ENCODE measurements at regions not wholly inside any gene's neighbourhood (a gene's known extent, or its start where the extent isn't known, plus 50 kb on each side); places are given as distances from the start of the nearest gene placed in this dataset.
A peak's percentile ranks its signal among the peaks of the same experiment; 100 is the strongest.

DNA sequence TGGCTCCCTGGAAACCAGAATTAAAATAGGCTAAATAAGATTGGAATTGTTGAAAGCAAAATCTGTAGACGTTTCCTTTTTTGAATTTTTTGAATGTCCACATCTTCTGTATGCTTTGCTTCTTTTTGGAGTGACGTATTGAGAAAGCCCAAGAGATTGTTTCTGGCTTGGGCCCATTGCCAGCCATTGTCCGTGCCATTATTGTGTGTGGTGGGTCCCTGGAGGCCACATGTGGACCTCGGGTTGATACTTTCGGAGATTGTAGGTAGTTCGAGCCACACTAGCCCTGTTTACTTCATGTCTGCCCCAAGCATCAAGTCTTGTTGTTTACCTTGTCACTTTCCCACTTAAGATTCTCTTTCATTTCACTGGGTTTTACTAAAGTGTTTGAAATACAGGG lies 106.0 kb downstream of the PALM2AKAP2 start:
- DNase-seq, result no peak

DNA sequence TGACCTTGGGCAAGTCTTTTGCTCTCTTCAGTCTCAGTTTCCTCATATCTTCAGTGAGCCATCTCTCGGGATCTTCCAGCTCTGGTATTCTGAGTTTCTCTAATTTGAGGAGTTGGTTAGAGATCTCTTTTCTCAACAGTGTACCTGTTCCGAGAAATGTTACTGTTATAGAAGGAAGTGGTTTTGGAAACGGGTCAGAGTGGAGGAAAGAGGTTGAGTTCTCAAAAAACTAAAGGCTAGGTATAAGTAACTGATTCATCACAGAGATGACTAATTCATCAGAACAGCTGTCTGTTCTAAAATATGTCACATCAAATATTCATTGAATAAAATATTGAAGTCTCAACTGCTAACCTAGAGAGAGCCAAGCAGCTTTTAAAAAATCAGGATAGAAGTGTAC lies 106.6 kb downstream of the PALM2AKAP2 start:
- no peak for DNase-seq

DNA sequence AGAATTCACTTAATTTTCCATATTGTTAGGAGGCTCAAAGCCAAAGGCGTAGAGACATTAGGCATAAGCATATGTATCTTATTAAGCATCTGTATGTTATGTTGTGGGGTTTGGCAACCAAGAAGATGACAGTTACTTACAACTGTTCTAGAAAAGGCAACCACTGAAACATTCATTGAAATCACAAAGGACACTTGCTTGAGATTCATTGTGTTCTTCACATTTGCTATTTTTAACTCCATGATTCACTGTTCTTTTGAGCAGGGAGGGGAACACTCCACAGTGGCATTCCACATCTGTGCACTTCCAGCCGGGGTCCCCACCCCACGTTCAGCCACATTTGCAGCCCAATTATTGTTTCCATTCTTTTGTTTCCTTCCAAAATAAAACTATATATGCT lies 107.1 kb downstream of the PALM2AKAP2 start:
- no peak for DNase-seq

DNA sequence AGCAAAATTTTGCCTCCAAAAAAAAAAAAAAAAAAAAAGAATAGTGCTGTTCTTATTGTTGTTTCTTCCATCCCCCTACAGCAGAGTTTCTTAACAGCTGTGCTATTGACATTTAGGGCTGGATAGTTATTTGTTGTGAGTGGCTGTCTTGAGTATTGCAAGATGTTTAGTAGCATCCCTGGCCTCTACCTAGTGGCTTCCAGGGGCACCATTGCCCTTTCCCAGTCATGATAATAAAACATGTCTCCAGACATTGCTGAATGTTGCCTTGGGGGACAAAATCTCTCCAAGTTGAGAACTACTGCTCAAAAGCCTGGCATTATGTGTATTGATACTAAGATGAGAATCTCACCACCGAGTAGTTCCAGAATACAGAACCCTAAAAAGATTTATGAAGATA lies 108.7 kb downstream of the PALM2AKAP2 start:
- DNase-seq, result no peak

DNA sequence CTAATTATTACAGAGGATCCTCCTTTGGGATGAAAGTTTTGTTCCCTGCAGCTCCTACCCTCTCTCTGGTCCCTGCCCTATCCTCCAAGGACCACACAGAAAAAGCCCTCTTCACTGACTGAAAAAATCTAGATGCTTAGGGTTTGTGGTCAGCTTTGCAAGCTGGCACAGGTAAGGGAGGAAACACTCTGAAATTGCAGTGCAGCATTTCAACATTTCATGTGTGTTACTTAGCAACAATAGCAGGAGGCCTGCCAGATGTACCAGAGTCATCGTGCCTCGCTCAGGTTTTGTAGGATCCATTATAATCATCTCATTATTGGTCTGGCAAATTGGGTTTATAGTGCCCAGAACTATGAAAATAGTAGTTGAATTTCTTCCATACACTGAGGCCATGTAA lies 109.5 kb downstream of the PALM2AKAP2 start:
- no peak for DNase-seq

DNA sequence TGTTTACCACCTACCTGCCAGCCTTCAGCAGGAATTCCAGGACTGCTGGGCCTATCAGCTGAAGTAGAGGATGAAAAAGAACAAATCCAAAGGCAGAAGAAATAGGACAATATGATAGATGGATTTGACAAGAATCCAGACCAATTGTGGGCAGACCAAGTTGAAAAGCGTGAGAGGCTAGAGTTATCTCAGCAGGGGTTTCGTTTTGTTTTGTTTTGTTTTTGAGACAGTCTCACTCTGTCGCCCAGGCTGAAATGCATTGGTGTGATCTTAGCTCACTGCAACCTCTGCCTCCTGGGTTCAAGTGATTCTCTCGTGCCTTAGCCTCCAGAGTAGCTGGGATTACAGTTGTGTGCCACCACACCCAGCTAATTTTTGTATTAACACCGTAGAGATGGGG lies 113.2 kb downstream of the PALM2AKAP2 start:
- no peak for DNase-seq

DNA sequence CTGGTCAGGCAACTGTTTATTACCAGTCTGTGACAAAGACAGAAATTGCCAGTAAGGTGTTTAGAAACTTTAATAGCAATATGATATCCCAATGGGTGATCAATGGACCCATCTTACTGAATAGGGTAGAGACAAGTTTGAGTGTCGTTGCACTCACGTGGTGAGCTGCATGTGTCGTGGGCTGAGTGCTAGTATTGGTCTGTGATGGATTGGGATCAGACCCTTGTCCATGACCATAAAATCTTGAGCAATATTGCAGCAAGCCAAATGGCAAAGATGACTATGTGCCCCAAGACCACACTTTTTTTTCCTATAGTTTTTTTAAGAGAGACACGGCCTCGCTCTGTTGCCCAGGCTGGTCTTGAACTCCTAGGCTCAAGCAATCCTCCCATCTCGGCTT lies 114.5 kb downstream of the PALM2AKAP2 start:
- DNase-seq, result no peak

DNA sequence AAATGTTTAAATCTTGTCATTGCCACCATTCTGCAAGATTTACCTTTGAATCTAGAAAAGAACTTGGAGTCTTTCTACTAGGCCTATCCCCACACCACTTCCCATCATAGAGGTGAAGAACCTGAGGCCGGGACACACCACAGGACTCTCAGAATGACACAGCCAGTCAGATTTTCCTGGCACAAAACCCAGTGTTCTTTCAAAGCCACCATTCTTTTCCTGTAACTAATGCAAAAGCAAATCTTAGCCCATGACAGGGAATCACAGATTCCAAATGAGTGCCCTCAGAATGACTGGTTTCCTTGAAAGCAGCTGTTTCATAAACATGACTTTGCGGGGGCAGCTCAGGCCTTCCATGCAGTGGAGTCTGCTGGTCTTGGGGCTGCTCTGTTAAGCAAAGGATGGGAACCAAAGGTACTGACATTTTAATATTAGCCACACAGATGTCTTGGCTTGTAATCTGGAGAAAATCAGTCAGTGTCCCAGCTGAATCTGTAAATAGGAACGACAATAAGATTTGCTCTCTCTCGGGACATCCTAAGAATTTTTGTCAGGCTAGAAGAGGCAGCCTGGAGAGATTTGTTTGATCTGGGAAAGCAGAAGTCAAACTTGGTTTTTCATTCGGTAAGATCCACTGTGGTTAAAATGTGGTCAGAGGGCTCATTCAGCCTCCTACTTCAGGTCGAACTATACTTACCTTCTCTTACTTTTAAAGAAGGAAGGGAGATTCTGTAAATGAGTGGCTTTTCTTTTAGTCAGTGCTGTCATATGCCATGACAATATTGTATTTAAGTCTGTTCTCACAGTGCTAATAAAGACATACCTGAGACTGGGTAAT lies 115.1 kb downstream of the PALM2AKAP2 start:
- no peak for DNase-seq

DNA sequence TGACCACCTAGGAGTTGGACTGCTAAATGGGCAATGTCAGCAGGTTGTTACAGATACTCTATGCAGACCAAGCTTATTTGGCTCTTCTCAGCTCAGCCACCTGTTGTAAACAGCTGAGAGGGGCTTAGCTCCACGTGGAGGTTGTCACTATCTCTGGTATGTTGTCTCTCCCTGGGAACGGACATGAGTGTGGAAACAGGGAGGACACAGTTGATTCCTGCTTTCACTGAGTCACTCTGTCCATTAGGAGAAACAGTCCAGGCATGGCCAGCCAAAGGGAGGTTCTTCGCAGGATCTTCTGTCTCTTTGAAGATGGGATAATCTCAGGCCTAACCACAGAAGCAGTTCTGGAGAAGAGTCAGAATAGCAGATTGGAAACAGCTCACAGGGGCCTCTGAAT lies 121.2 kb downstream of the PALM2AKAP2 start:
- DNase-seq, result no peak

DNA sequence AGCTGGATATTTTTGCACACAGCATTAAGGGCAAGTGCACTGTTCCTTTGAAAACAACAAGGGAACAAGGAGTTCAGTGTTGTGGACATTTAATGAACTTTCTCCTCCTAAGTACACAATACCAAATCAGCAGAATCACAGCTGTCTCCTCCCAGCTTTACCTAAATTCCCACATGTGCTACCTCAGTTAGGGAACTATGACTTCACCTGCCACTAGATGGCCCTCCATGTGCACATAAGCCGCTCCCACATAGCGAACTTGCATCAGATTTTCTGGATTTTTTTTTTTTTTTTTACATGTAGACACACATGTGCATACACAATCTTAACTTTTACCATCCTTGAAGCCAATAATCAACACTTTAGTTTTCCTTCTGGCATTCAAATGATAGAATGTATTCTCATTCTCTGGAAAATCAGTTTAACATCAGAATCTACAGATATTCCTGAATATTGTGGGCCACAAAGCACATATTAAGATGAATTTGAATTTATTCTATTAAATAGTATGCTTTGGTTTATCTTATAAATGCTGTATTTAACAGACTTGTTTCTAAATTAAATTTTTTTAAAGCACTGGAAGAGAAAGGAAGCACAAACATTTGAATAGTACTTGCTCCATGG lies 123.6 kb downstream of the PALM2AKAP2 start:
- DNase-seq, result peak in 1 of 2 experiments; percentile 51

DNA sequence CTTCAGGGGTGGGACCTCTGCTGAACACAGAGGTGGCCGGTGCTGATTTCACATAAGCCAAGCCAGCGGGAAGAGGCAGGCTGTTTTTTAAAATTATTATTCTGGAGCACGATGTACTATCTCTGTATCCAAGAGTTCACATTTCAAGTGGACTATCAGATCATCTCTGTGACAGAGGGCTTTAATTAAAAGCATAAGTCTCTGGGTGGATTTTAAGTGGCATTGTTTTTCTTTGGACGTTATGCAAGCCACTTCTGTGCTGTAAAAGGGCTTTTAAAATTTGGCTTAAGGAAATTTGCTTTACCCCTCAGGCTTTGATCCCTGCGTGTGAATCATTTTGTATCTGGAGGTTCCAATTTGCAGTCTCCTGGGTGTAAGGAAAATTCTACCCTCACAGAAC lies 124.7 kb downstream of the PALM2AKAP2 start:
- no peak for DNase-seq

DNA sequence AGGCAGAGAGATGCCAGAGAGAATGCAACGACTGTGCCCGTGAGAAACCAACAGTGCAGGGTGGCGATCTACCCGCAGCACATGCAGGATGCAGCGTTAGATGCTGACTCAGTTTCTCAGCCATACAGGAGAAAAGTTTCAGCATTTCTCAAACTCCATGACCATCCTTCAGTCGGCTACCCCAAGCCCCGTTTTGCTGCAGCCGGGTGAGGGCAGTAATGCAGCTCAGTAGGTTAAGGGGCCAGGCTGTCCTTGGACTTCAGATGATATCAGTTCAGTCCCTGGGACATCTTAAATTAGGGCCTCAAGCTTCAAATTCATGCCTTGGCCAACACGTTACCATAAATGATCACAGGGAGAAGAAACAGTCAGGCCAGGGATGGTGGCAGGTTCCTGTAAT lies 125.5 kb downstream of the PALM2AKAP2 start:
- DNase-seq, result no peak

DNA sequence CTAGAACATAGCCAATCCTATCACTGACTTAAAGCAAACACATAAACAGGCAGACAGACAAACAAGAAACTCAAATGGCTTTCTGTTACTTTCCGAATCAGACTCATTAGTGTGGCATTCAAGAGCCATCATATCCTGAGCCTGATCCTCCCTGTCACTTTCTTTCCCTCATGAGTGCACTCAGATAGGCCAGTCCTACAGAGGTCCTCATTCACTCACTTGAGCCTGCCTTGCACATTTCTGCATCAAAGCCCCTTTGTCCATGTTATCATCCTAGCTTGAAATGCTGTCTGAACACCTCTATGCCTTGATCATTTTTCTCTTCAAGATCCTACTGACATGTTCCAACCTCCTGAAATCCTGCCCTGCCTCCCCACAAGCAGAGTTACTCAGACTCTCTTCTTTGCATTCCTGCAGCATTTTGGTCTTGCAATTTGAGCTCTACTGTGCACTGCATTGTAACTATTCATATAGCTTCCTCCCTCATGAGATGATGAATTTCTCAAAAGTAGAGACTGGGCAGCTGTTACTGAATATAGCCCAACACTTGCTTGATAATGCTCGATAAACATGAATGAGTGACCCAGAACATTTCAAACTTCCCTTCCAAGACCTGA lies 126.9 kb downstream of the PALM2AKAP2 start:
- peak in 1 of 2 experiments; percentile 3 for DNase-seq

DNA sequence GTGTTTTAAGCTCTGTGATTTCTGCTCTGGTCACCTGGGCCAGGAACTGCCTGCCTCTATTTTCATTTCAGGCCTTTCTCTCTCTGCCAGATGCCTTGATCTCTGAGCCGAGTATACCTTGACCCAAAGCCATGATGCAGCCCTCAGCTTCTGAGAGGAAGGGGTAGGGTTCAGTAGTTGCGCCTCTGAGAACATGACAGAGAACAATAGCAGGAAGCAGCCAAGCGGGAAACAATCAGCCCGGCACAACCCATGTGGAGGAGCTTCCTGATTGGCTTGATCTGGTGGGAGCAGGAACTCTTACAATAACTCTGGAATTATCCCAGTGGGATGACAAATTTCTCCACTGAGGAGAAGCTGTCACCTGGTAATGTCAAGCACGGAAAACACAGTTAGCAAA lies 127.4 kb downstream of the PALM2AKAP2 start:
- no peak for DNase-seq

DNA sequence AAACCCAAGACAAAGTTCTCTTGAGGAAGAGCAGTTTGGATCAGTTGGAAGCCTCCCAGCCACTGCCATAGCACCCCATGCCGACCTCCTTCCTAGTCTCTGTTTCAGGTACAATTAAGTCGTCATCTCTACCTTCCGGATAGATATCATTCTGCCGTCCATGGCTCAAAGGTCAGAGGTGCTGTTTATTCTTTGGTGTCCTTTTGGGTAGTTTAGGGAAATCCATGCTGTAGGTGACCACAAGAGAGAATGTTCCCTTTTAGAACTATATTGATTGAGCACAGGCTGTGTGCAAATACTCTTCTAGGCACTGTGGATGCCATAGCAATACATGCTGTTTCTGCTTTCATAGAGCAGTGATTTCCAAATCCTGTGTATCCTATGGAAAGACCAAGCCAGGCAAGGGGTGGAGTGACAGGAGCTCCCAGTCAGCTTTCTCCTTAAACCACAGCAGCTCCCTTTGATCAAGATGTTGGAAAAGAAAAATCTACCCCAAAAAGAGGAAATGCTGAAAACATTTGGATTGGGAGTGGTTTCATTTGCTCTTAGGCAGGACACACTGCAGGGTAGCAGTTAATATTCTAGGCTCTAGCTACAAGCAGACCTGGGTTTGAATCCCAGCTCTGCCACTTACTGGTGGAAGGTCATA lies 127.9 kb downstream of the PALM2AKAP2 start:
- no peak for DNase-seq

DNA sequence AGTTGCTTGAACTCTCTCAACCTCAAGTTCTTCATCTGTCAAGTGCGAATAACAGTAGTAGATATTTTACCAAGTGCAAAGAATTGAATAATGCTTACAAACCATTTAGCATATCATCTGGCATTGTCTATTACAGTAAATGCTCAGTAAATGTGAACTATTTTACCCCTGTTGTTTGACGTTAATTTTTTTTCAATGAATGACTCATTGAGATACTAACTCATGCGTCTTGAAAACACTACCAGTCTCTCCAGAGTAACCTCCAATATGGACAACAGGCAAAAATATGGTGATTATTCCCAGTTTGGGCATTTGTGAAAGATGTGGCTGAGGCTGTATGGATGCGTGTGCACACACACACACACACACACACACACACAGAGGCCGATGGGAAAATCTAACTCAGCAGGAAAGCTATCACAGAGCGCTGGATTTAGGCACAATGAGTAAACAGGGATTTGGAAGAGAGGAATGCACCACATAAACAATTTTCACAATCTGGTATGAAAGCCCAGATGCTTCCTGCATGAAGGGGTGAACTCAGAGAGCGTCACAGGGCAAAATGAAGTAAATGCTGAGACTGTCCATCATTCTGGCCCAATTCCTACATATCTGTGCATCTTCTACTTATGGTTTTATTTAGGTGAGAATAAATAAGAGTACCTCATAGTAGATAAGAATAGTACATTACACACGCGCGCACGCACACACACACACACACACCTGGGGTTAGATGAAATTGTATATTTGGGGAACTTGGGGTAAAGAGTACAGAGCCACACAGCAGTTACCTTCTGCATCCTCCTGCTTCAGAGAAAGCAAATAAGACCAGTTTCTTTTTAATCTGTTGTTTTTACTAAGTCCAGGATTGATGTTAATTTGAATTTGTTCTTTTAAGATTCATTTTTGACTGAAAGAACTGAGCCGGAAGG lies 128.7 kb downstream of the PALM2AKAP2 start:
- DNase-seq, result no peak

DNA sequence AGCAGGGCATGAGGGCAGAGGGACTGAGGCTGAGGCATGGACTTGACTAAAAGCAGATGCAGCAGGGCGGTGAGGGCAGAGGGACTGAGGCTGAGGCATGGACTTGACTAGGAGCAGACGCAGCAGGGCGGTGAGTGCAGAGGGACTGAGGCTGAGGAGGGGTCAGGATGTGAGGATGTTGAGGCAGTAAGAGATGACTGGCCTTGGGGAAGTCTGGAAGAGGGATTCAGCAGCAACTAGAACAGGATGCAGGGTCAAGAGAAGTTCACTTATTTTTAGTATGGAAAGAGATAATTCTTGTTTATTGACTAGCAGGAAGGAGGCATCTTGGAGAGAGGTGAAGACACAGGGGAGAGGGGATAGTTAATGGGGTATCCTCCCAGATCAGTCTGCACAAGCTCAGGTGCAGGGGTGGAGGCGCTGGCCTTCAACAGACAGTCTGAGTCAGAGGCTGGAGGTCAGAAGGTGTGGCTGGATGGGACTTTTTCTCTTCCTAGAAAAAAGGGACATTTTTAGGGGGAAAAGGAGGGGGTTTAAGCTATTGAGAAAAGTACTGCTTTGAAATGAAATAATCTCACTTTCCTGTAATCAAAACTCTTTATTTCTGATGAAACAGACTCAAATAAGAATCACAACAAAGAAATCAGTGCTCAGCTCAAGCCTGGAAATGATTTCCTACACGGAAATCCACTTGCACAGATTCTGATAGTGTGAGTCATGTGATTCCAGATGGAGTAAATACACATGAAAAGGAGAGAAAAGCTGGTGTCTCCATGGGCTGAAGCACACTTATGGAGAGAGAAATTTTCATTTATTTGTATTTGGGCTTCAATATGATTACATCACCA lies 130.9 kb downstream of the PALM2AKAP2 start:
- no peak for DNase-seq

DNA sequence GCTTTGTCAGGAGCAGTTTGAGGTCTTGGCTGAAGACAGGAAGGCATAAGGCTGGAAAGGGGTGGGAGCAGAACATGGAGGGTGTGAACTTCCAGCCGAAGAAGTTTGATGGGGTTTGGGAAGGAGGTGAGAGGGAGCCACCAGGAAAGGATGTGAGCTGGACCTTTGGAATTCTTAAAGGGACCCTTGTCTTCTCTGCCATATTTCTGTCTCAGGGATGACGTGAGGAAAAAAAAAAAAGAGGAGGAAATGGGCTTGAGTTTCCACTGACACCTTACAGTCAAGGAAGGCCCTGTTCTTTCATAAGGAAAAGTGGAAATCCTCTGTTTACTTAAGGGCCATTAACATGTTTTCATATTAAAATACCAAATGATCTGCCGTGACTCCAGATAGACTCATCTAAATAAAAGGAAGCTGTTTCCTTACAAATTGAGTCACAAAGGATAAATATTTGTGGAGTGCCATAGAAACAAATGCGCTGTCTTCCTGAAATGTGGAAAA lies 132.1 kb downstream of the PALM2AKAP2 start:
- no peak for DNase-seq

DNA sequence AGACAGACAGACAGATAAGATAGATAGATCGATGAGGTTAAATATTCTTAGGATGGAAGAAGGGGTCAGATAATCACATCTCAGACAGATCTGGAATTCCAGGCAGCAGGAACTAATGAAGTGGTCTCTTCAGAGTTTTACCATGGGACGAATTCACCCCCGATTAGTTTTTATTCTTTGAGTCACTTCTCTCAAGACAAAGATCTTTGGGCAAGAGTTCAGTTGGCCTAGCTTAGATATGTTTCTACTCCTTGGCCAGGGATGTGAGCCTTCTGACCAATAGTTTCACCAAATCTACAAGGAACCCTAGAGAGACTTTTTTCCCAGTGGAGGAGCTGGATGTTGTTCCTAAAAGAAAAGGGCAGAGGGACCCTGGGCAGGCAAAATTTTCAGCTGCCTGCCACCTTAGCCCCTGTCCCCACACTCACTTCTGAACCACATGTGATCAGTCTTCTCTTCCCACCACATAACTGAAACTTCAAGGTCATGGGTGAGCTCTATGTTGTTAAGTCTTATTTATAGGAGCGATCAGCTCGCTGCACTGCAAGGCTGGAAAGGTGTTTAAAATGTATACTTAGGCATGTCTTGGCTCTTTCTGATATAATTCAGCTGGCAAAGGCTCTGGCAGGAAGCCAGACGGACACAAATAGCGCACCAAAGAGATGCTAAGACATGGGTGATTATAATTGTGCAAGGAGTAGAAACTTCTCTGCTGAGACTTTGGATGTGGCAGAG lies 132.9 kb downstream of the PALM2AKAP2 start:
- DNase-seq, result no peak

DNA sequence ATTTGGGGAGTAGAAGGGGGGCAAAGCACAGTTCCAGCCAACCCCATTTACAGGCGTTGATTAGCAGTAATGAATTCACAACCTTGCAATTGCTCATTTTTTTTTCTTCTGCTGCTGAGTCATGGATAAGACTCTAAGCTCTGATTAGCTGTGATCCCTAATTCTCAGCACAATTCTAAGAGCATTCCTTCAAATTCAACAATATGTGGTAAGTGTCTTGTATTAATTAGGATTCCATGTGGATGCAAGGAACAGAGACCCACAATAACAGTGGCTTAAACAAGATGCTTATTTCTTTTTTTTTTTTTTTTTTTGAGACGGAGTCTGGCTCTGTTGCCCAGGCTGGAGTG lies 133.4 kb downstream of the PALM2AKAP2 start:
- DNase-seq, result no peak
